ENCODE measurements at regions not wholly inside any gene's neighbourhood (a gene's known extent, or its start where the extent isn't known, plus 50 kb on each side); places are given as distances from the start of the nearest gene placed in this dataset.
"Not testable (repeated sequence)": the region's sequence is repeated elsewhere in the genome, so short reads cannot be mapped to it uniquely, and the experiment has no call there.

DNA sequence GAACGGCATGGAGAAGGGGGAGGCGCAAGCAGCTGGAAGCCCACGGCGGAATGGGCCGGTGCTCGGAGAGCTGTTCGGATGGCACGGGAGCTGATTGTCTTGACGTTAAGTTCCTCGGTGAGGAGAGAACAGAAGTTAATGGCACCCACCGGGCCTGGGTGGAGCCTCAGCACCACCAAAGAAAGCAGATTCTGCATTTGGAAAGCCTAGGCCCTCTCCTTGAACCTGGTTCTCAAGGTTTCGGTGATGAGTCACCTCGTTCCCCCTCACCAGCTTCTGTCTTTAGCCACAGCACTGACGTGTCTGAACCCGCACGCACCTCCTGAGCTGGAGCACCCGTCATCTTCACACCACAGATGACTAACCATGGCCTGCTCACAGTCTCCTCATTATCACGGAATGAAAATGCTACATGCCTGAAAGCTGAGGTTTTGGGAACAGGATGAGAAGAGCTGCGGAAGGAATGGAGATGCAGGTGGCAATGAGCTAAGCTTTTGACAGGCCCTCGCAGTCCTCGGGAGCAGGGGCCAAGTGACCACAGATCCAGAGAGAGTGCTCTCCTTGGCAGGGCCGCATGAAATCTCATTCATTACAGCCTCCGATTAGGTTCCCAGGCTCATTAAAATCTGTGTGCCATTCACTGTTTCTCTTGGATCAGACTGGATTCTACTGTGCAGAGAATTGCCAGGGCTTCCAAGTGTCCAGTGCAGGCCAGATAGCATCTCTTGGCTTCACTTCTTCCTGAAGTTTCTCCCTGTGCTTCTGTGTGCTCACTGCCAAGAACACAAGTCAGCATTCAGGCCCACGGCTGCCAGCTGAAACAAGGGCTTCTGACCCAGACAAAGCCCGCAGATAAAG, 96.3 kb upstream of the DLG1 start:
- WGBS (ENCODE audit: low lambda C conversion rate) = 93% methylated on average over 24 of the region's 25 CpGs
- Histone ChIP-seq H3K27ac (ENCODE audit: extremely low read length, insufficient read depth, low read length) (no peak overlapping the region), H3K9me3 (ENCODE audit: low read length) (no peaks in the 10 kb centered on the region), H2AFZ (ENCODE audit: low read length) (no peak overlapping the region), H3K79me2 (ENCODE audit: insufficient read depth, low read length) (no peaks in the 10 kb centered on the region), H3K27me3 (ENCODE audit: control insufficient read depth in 1 of 2, insufficient read depth in 2 of 2, low read length in 2 of 2) (no peaks in the 10 kb centered on the region), H3K4me1 (ENCODE audit: insufficient read depth, low read length) (peaks cover 15% of the 10 kb centered on the region), H3K36me3 (replicated peaks in 1 of 2; ENCODE audit: control insufficient read depth in 1 of 2, insufficient read depth in 2 of 2, low read length in 2 of 2) (no peaks in the 10 kb centered on the region), H3K4me2 (ENCODE audit: low read depth, low read length) (no peak overlapping the region), H3K9ac (ENCODE audit: insufficient read depth, low read depth, low read length) (no peak overlapping the region), H4K20me1 (ENCODE audit: insufficient read depth, low read length) (no peaks in the 10 kb centered on the region), H3K4me3 (replicated peaks in 1 of 3; ENCODE audit: insufficient read depth in 1 of 3, low read depth in 2 of 3, low read length in 3 of 3) (no peak overlapping the region)
- POLR2A ChIA-PET = interaction anchor here (0.6 to 1.5 kb wide), 2 partner anchors 31 to 97 kb away, joined by 3 to 5 read pairs; no protein-coding TSS in a partner anchor
- FAIRE-seq (no peak), ATAC-seq (no peak), DNase-seq (ENCODE audit: low spot score) (no peak)
- CTCF ChIA-PET (ENCODE audit: low intra/inter-chr PET ratio, low total read pairs) = no interaction called here
- BruUV-seq (replicated peaks) = no TSS peak
- in situ Hi-C loops (cut with HindIII; ENCODE audit: extremely low pct_ligation_motif_present, low pct_unique_long_range_greater_than_20kb) = no loop called here
- TF ChIP-seq MZF1 (CRISPR knock-in tag; IDR thresholded peaks at IDR 0.05; ENCODE audit: borderline replicate concordance) (no peak), ATRX (CRISPR knock-in tag; IDR thresholded peaks at IDR 0.05; ENCODE audit: borderline replicate concordance) (no peak), ZNF775 (CRISPR knock-in tag; IDR thresholded peaks at IDR 0.05; ENCODE audit: borderline replicate concordance) (no peak), TBX2 (CRISPR knock-in tag; IDR thresholded peaks at IDR 0.05; ENCODE audit: borderline replicate concordance) (no peak), LCORL (IDR thresholded peaks at IDR 0.05) (no peak), LCORL (CRISPR knock-in tag; IDR thresholded peaks at IDR 0.05) (no peak), RAD21 (CRISPR knock-in tag; IDR thresholded peaks at IDR 0.05) (no peak), ZNF567 (CRISPR knock-in tag; IDR thresholded peaks at IDR 0.05; ENCODE audit: borderline replicate concordance) (no peak), STAT5B (CRISPR knock-in tag; IDR thresholded peaks at IDR 0.05) (no peak), ZNF816 (CRISPR knock-in tag; IDR thresholded peaks at IDR 0.05; ENCODE audit: borderline replicate concordance) (no peak), SALL1 (CRISPR knock-in tag; IDR thresholded peaks at IDR 0.05) (no peak), ZNF530 (CRISPR knock-in tag; IDR thresholded peaks at IDR 0.05; ENCODE audit: low read depth) (no peak), CAMTA2 (CRISPR knock-in tag; IDR thresholded peaks at IDR 0.05; ENCODE audit: borderline replicate concordance) (no peak), ZNF234 (CRISPR knock-in tag; conservative IDR thresholded peaks at IDR 0.05) (no peak), ZNF24 (IDR thresholded peaks at IDR 0.05) (no peak)
- TF ChIP-seq, protein P1, sequence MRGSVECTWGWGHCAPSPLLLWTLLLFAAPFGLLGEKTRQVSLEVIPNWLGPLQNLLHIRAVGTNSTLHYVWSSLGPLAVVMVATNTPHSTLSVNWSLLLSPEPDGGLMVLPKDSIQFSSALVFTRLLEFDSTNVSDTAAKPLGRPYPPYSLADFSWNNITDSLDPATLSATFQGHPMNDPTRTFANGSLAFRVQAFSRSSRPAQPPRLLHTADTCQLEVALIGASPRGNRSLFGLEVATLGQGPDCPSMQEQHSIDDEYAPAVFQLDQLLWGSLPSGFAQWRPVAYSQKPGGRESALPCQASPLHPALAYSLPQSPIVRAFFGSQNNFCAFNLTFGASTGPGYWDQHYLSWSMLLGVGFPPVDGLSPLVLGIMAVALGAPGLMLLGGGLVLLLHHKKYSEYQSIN (CRISPR knock-in tag; IDR thresholded peaks at IDR 0.05; ENCODE audit: borderline replicate concordance) = no peak
- TF ChIP-seq, protein P2, sequence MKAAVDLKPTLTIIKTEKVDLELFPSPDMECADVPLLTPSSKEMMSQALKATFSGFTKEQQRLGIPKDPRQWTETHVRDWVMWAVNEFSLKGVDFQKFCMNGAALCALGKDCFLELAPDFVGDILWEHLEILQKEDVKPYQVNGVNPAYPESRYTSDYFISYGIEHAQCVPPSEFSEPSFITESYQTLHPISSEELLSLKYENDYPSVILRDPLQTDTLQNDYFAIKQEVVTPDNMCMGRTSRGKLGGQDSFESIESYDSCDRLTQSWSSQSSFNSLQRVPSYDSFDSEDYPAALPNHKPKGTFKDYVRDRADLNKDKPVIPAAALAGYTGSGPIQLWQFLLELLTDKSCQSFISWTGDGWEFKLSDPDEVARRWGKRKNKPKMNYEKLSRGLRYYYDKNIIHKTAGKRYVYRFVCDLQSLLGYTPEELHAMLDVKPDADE (CRISPR knock-in tag; IDR thresholded peaks at IDR 0.05) = no peak
- intact Hi-C loops (cut with micrococcal nuclease; ENCODE audit: unreplicated experiment) = no loop called here

DNA sequence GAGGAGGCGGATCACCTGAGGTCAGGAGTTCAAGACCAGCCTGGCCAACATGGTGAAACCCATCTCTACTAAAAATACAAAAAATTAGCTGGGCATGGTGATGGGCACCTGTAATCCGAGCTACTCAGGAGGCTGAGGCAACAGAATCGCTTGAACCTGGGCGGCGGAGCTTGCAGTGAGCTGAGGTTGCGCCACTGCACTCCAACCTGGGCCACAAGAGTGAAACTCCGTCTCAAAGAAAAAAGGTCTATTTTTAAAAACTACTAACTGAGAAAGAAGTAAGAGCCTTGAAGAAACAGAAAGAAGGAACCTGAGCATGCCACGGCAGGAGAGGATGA, 95.7 kb upstream of the DLG1 start:
- H3K9ac ChIP-seq (ENCODE audit: insufficient read depth, low read depth, low read length); ATAC-seq; H2AFZ ChIP-seq (ENCODE audit: low read length); H3K36me3 ChIP-seq (replicated peaks in 1 of 2; ENCODE audit: control insufficient read depth in 1 of 2, insufficient read depth in 2 of 2, low read length in 2 of 2); H3K9me3 ChIP-seq (ENCODE audit: low read length); H3K27me3 ChIP-seq (ENCODE audit: control insufficient read depth in 1 of 2, insufficient read depth in 2 of 2, low read length in 2 of 2); H3K4me3 ChIP-seq (replicated peaks in 1 of 3; ENCODE audit: insufficient read depth in 1 of 3, low read depth in 2 of 3, low read length in 3 of 3); CTCF ChIA-PET (ENCODE audit: low intra/inter-chr PET ratio, low total read pairs); DNase-seq (ENCODE audit: low spot score); intact Hi-C loops (cut with micrococcal nuclease; ENCODE audit: unreplicated experiment); H3K4me1 ChIP-seq (ENCODE audit: insufficient read depth, low read length); H3K4me2 ChIP-seq (ENCODE audit: low read depth, low read length); BruUV-seq (replicated peaks); in situ Hi-C loops (cut with HindIII; ENCODE audit: extremely low pct_ligation_motif_present, low pct_unique_long_range_greater_than_20kb); FAIRE-seq; POLR2A ChIA-PET; H3K79me2 ChIP-seq (ENCODE audit: insufficient read depth, low read length); H4K20me1 ChIP-seq (ENCODE audit: insufficient read depth, low read length); H3K27ac ChIP-seq (ENCODE audit: extremely low read length, insufficient read depth, low read length): not testable (repeated sequence)
- 96% methylated on average over 8 of the region's 8 CpGs for whole genome bisulfite sequencing (ENCODE audit: low lambda C conversion rate)

Measured in HepG2 (cell line).